ENCODE measurements at regions not wholly inside any gene's neighbourhood (a gene's known extent, or its start where the extent isn't known, plus 50 kb on each side); places are given as distances from the start of the nearest gene placed in this dataset.
"Not testable (repeated sequence)": the region's sequence is repeated elsewhere in the genome, so short reads cannot be mapped to it uniquely, and the experiment has no call there.

GRCh38 chr4:124155239-124155638 lies 557.3 kb downstream of the ANKRD50 start:
- H3K4me3 ChIP-seq (ENCODE audit: low read length), result no peak overlapping the region
- no peak for TF ChIP-seq ZNF274 (IDR thresholded peaks at IDR 0.05; ENCODE audit: low read depth, low read length)

GRCh38 chr4:124157396-124158083 lies 555.0 kb downstream of the ANKRD50 start:
- TF ChIP-seq ZNF274 (IDR thresholded peaks at IDR 0.05; ENCODE audit: low read depth, low read length), result no peak
- no peak overlapping the region for H3K4me3 ChIP-seq (ENCODE audit: low read length)

GRCh38 chr4:124163401-124163800 lies 549.1 kb downstream of the ANKRD50 start:
- no peak for TF ChIP-seq ZNF274 (IDR thresholded peaks at IDR 0.05; ENCODE audit: low read depth, low read length)
- no peak overlapping the region for H3K4me3 ChIP-seq (ENCODE audit: low read length)

- no peak overlapping the region for H3K4me3 ChIP-seq (ENCODE audit: low read length)
- TF ChIP-seq ZNF274 (IDR thresholded peaks at IDR 0.05; ENCODE audit: low read depth, low read length), result no peak
Measured at GRCh38 chr4:124167602-124168001, 544.9 kb downstream of the ANKRD50 start.

- H3K4me3 ChIP-seq (ENCODE audit: low read length), result not testable (repeated sequence)
Measured at GRCh38 chr4:124169524-124169923, 543.0 kb downstream of the ANKRD50 start.

- no peak overlapping the region for H3K4me3 ChIP-seq (ENCODE audit: low read length)
- TF ChIP-seq ZNF274 (IDR thresholded peaks at IDR 0.05; ENCODE audit: low read depth, low read length), result no peak
Measured at GRCh38 chr4:124173912-124174311, 538.6 kb downstream of the ANKRD50 start.

- no peak overlapping the region for H3K4me3 ChIP-seq (ENCODE audit: low read length)
- TF ChIP-seq ZNF274 (IDR thresholded peaks at IDR 0.05; ENCODE audit: low read depth, low read length), result no peak
Measured at GRCh38 chr4:124177647-124178425, 534.7 kb downstream of the ANKRD50 start.

- TF ChIP-seq ZNF274 (IDR thresholded peaks at IDR 0.05; ENCODE audit: low read depth, low read length), result no peak
- H3K4me3 ChIP-seq (ENCODE audit: low read length), result no peak overlapping the region
Measured at GRCh38 chr4:124178449-124179021, 534.0 kb downstream of the ANKRD50 start.

GRCh38 chr4:124179506-124180186 lies 532.9 kb downstream of the ANKRD50 start:
- no peak overlapping the region for H3K4me3 ChIP-seq (ENCODE audit: low read length)
- no peak for TF ChIP-seq ZNF274 (IDR thresholded peaks at IDR 0.05; ENCODE audit: low read depth, low read length)

- no peak overlapping the region for H3K4me3 ChIP-seq (ENCODE audit: low read length)
- no peak for TF ChIP-seq ZNF274 (IDR thresholded peaks at IDR 0.05; ENCODE audit: low read depth, low read length)
Measured at GRCh38 chr4:124181039-124181438, 531.5 kb downstream of the ANKRD50 start.

- no peak overlapping the region for H3K4me3 ChIP-seq (ENCODE audit: low read length)
- TF ChIP-seq ZNF274 (IDR thresholded peaks at IDR 0.05; ENCODE audit: low read depth, low read length), result no peak
Measured at GRCh38 chr4:124183231-124183630, 529.3 kb downstream of the ANKRD50 start.

- no peak overlapping the region for H3K4me3 ChIP-seq (ENCODE audit: low read length)
- TF ChIP-seq ZNF274 (IDR thresholded peaks at IDR 0.05; ENCODE audit: low read depth, low read length), result no peak
Measured at GRCh38 chr4:124183926-124184325, 528.6 kb downstream of the ANKRD50 start.

- TF ChIP-seq ZNF274 (IDR thresholded peaks at IDR 0.05; ENCODE audit: low read depth, low read length), result no peak
- no peak overlapping the region for H3K4me3 ChIP-seq (ENCODE audit: low read length)
Measured at GRCh38 chr4:124184792-124185191, 527.7 kb downstream of the ANKRD50 start.

GRCh38 chr4:124188595-124188994 lies 523.9 kb downstream of the ANKRD50 start:
- TF ChIP-seq ZNF274 (IDR thresholded peaks at IDR 0.05; ENCODE audit: low read depth, low read length), result no peak
- H3K4me3 ChIP-seq (ENCODE audit: low read length), result no peak overlapping the region

Measured in GM08714 (cell line).